MM.1S (cell line): ENCODE measurements at regions not wholly inside any gene's neighbourhood (a gene's known extent, or its start where the extent isn't known, plus 50 kb on each side); places are given as distances from the start of the nearest gene placed in this dataset.
"Not testable (repeated sequence)": the region's sequence is repeated elsewhere in the genome, so short reads cannot be mapped to it uniquely, and the experiment has no call there.

Experiments used
- DNase-seq: peaks from one replicate; pipeline ENCODE4 v3.0.0-alpha.2; 2015
- H2AFZ ChIP-seq: fragments of 300-600 bp; sonication (generic); 2 replicates; pipeline ENCODE4 v1.6.0; 2016; ENCODE audit warnings: antibody characterized with exemption, low read length
- H3F3A ChIP-seq: fragments of 300-600 bp; sonication (generic); 2 replicates; pipeline ENCODE4 v1.6.1; 2016; ENCODE audit warnings: mild to moderate bottlenecking, antibody characterized with exemption, low read length, moderate library complexity, mixed read lengths; ENCODE audit not compliant: insufficient read depth
- H3K27ac ChIP-seq: fragments of 300-600 bp; sonication (generic); 2 replicates; pipeline ENCODE4 v1.5.1; 2016; ENCODE audit warnings: mild to moderate bottlenecking, low read length
- H3K27me3 ChIP-seq: fragments of 300-600 bp; sonication (generic); replicated peaks from 2 replicates; pipeline ENCODE4 v1.6.0; 2016; ENCODE audit warnings: low read length; ENCODE audit not compliant: insufficient read depth
- H3K36me3 ChIP-seq: fragments of 300-600 bp; sonication (generic); replicated peaks from 2 replicates; pipeline ENCODE4 v1.6.1; 2016; ENCODE audit warnings: mild to moderate bottlenecking, low read length, mixed read lengths; ENCODE audit not compliant: insufficient read depth
- H3K4me1 ChIP-seq: fragments of 300-600 bp; sonication (generic); 2 replicates; pipeline ENCODE4 v1.6.1; 2016; ENCODE audit warnings: low read length, mixed read lengths
- H3K4me2 ChIP-seq: fragments of 300-600 bp; sonication (generic); 2 replicates; pipeline ENCODE4 v1.6.0; 2016; ENCODE audit warnings: low read depth, low read length
- H3K4me3 ChIP-seq: fragments of 300-600 bp; sonication (generic); 2 replicates; pipeline ENCODE4 v1.5.1; 2016; ENCODE audit warnings: low read length, mixed read lengths
- H3K79me2 ChIP-seq: fragments of 300-600 bp; sonication (generic); 2 replicates; pipeline ENCODE4 v1.6.1; 2016; ENCODE audit warnings: mixed run types, low read length, mixed read lengths
- H3K9ac ChIP-seq: fragments of 300-600 bp; sonication (generic); 2 replicates; pipeline ENCODE4 v1.6.1; 2016; ENCODE audit warnings: low read length, mixed read lengths
- H3K9me2 ChIP-seq: fragments of 300-600 bp; sonication (generic); replicated peaks from 2 replicates; pipeline ENCODE4 v1.6.1; 2016; ENCODE audit warnings: mild to moderate bottlenecking, low read length, mixed read lengths; ENCODE audit not compliant: insufficient read depth
- H3K9me3 ChIP-seq: fragments of 300-600 bp; sonication (generic); replicated peaks from 2 replicates; pipeline ENCODE4 v1.6.1; 2016; ENCODE audit warnings: mild to moderate bottlenecking, low read length, mixed read lengths; ENCODE audit not compliant: insufficient read depth
- H4K20me1 ChIP-seq: fragments of 300-600 bp; sonication (generic); 2 replicates; pipeline ENCODE4 v1.6.1; 2016; ENCODE audit warnings: mild to moderate bottlenecking, low read length, moderate library complexity, mixed read lengths; ENCODE audit not compliant: insufficient read depth
- EZH2 ChIP-seq: fragments of 300-600 bp; sonication (generic); optimal IDR thresholded peaks from 2 replicates; pipeline ENCODE3; 2017; ENCODE audit warnings: low read depth, mild to moderate bottlenecking, antibody characterized with exemption, low read length, mixed read lengths
- EZH2phosphoT487 ChIP-seq: fragments of 300-600 bp; sonication (generic); IDR thresholded peaks from 2 replicates; pipeline ENCODE4 v1.6.1; 2018; ENCODE audit warnings: antibody characterized with exemption, low read length
- TF ChIP-seq, protein P1 (sequence below): fragments of 300-600 bp; sonication (generic); IDR thresholded peaks from 2 replicates; pipeline ENCODE4 v1.5.1; 2016; ENCODE audit warnings: antibody characterized with exemption, low read length, mixed read lengths

DNA sequence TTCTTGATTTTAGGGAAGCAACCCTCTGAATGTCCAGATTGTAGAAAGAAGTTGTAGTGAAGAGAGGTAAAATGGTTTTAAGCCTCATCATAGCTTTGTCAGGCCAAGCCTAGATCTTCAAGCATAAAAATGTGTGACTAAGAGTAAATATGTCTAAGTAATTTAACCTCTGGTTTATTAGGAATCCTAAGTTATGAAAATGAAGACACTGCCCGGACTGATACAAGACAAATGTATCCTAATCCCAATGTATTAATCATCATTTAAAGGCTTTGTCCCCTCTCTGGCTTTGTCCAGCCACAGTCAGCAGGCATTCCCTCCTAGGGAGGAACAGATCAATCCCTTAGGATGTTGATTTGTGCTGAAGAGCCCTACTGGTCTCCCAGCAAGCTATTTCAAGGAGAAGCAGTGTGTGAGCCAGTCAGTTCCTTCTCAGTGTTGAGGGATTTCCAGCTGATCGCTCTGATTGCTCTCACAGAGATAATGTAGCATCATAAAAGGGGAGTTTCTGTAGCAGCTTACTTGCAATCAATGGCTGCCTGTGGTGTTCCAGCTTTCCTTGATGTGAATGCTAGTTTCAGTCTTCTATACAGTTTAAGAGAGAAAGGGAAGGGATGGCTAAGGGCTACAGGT, 796.1 kb downstream of the EPHA4 start:
- H3K9me2 ChIP-seq, result no peaks in the 10 kb centered on the region
- no peaks in the 10 kb centered on the region for H3F3A ChIP-seq
- no peaks in the 10 kb centered on the region for H3K9me3 ChIP-seq
- H4K20me1 ChIP-seq, result no peaks in the 10 kb centered on the region
- H3K79me2 ChIP-seq, result no peaks in the 10 kb centered on the region
- no peak overlapping the region for H2AFZ ChIP-seq
- H3K27ac ChIP-seq, result no peak overlapping the region
- H3K27me3 ChIP-seq, result no peaks in the 10 kb centered on the region
- no peaks in the 10 kb centered on the region for H3K36me3 ChIP-seq
- DNase-seq, result no peak
- H3K4me2 ChIP-seq, result no peak overlapping the region
- no peak overlapping the region for H3K9ac ChIP-seq
- TF ChIP-seq, protein P1, sequence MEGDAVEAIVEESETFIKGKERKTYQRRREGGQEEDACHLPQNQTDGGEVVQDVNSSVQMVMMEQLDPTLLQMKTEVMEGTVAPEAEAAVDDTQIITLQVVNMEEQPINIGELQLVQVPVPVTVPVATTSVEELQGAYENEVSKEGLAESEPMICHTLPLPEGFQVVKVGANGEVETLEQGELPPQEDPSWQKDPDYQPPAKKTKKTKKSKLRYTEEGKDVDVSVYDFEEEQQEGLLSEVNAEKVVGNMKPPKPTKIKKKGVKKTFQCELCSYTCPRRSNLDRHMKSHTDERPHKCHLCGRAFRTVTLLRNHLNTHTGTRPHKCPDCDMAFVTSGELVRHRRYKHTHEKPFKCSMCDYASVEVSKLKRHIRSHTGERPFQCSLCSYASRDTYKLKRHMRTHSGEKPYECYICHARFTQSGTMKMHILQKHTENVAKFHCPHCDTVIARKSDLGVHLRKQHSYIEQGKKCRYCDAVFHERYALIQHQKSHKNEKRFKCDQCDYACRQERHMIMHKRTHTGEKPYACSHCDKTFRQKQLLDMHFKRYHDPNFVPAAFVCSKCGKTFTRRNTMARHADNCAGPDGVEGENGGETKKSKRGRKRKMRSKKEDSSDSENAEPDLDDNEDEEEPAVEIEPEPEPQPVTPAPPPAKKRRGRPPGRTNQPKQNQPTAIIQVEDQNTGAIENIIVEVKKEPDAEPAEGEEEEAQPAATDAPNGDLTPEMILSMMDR, result no peak
- no peak for TF ChIP-seq EZH2
- no peak for TF ChIP-seq EZH2phosphoT487
- H3K4me3 ChIP-seq, result no peak overlapping the region
- H3K4me1 ChIP-seq, result no peaks in the 10 kb centered on the region

- not testable (repeated sequence) for H3K9me2 ChIP-seq, H4K20me1 ChIP-seq, DNase-seq
Measured at GRCh38 chr2:220779076-220779475, 793.0 kb downstream of the EPHA4 start.

GRCh38 chr2:220779511-220779910, 792.6 kb downstream of the EPHA4 start:
- Histone ChIP-seq H3K4me2 (no peak overlapping the region), H3K9ac (no peak overlapping the region), H3K27me3 (no peaks in the 10 kb centered on the region), H3K27ac (no peak overlapping the region), H4K20me1 (no peaks in the 10 kb centered on the region), H2AFZ (no peak overlapping the region), H3F3A (no peaks in the 10 kb centered on the region), H3K79me2 (no peaks in the 10 kb centered on the region), H3K4me3 (no peak overlapping the region), H3K9me3 (no peaks in the 10 kb centered on the region), H3K36me3 (no peaks in the 10 kb centered on the region), H3K9me2 (no peaks in the 10 kb centered on the region), H3K4me1 (no peaks in the 10 kb centered on the region)
- no peak for TF ChIP-seq EZH2phosphoT487
- no peak for TF ChIP-seq EZH2
- TF ChIP-seq, protein P1, result no peak
- DNase-seq, result no peak

More at GRCh38 chr2:220779076-220779475, 793.0 kb downstream of the EPHA4 start:
- not testable (repeated sequence) for H3K4me2 ChIP-seq, H3K9me3 ChIP-seq, H3K27ac ChIP-seq, H3K36me3 ChIP-seq, H3K27me3 ChIP-seq, H3K4me1 ChIP-seq, H3K9ac ChIP-seq, H3K4me3 ChIP-seq, H3K79me2 ChIP-seq, H2AFZ ChIP-seq, H3F3A ChIP-seq

DNA sequence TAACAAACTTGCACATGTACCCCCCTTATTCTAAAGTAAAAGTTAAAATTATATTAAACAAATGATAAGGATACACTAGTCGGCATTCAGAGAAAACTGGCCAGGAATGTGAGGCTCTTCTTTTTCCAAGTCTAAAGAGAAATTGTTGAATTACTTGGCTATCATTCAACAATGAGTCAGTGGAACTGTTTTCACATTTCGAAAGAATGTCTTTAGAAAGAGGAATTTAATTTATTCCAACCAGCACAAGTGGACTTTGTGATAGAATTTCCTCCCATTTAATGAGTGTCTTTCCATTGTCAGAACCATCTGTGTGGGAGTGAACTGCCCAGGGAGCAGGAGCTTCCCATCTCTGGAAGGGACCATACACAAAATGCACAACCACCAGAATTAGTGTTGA, 792.2 kb downstream of the EPHA4 start:
- Histone ChIP-seq H3K9me2 (no peaks in the 10 kb centered on the region), H3K36me3 (no peaks in the 10 kb centered on the region), H3K79me2 (no peaks in the 10 kb centered on the region), H3K9me3 (no peaks in the 10 kb centered on the region), H3K9ac (no peak overlapping the region), H4K20me1 (no peaks in the 10 kb centered on the region), H2AFZ (no peak overlapping the region), H3K4me1 (no peaks in the 10 kb centered on the region), H3F3A (no peaks in the 10 kb centered on the region), H3K4me2 (no peak overlapping the region), H3K27ac (no peak overlapping the region), H3K4me3 (no peak overlapping the region), H3K27me3 (no peaks in the 10 kb centered on the region)
- no peak for DNase-seq
- TF ChIP-seq, protein P1, result no peak
- no peak for TF ChIP-seq EZH2phosphoT487
- TF ChIP-seq EZH2, result no peak
